HT1080 (cell line): ENCODE measurements at regions not wholly inside any gene's neighbourhood (a gene's known extent, or its start where the extent isn't known, plus 50 kb on each side); places are given as distances from the start of the nearest gene placed in this dataset.
A peak's percentile ranks its signal among the peaks of the same experiment; 100 is the strongest.

Experiments used
- DNase-seq: peaks from one replicate; pipeline ENCODE4 v3.0.0-alpha.2; 2015; ENCODE audit warnings: low read depth

- DNase-seq, result no peak
Observed at GRCh38 chr11:128642571-128642970, 51.3 kb upstream of the FLI1 start.

GRCh38 chr11:128643661-128644317 lies 50.1 kb upstream of the FLI1 start:
- DNase-seq, result peak; percentile 26
